GM04504 (cell line): ENCODE measurements at regions not wholly inside any gene's neighbourhood (a gene's known extent, or its start where the extent isn't known, plus 50 kb on each side); places are given as distances from the start of the nearest gene placed in this dataset.

Experiments used
- DNase-seq: peaks from one replicate; pipeline ENCODE4 v3.0.0-alpha.2; 2012; ENCODE audit warnings: low read depth

DNA sequence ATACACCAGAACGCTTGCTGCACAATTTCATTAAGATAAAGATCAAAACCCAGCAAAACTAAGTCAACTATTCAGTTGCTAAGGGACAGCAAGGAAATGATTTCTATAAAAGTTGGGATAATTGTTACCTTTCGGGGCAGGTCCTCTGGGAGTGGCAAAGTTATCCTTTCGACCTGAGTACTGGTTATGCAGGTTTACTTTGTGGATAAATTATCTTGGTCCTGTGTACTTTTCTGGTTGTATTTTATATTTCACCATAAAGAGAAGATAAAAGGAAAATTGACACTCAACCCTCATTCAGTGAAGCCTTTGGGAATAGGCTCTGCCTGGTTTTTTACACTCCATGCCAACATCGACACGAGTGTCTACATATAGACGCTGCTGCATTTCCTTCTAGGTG is 146.5 kb downstream of the SYK start:
- no peak for DNase-seq

DNA sequence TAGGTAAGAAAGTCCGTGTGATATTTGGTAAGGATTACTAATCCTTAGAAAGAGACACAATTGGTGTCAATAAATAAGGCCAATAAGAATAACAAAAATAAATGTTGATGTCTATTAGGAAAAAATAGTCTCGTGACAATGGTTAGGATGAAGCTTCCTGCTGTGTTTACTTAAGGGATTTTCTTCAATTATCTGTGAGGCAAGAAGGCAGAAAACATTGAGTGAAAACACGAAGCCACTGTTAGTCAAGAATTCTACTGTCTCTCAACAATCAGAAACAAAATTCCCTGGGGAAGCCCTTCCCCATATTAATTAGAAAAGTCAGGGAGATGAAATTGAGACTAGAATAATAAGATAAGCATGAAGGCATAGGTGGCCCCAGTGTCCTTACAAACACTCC is 149.0 kb downstream of the SYK start:
- no peak for DNase-seq

DNA sequence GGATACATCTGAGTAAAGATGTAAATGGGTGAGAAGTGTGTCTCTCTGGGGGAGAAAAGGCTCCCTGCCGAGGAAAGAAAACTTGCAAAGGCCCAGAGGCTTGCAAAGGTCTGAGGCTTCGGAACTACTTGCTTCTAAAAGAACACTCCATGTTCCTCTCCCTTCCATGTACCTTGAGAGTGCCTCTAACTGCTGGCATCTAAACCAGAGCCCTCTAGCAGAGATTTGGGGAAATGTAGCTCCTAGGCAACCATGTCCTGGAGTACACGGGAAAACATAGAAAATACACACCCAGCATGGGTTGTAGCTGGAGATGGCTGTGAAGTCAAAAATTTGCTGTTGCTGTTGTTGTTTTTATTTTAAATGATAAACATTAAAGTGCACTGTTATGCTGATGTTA is 151.6 kb downstream of the SYK start:
- no peak for DNase-seq

DNA sequence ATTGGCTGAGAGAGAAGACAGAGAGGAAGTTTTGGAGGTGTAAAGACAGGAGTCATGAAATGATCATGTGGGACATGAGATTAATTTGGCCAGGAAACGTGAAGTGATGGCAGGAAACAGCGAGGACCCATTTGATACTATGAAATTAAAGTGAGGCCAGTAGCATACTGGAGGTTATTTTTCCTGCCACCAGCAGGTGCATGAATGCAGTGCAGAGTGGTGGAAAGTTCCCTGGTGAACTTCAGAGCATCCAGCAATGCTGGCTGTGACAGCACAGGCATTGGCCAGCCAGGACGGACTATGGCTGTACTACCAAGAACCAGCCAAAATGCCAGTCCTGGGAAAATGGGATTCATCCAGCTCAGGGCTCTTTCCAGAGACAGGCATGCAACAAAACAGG is 152.2 kb downstream of the SYK start:
- no peak for DNase-seq

DNA sequence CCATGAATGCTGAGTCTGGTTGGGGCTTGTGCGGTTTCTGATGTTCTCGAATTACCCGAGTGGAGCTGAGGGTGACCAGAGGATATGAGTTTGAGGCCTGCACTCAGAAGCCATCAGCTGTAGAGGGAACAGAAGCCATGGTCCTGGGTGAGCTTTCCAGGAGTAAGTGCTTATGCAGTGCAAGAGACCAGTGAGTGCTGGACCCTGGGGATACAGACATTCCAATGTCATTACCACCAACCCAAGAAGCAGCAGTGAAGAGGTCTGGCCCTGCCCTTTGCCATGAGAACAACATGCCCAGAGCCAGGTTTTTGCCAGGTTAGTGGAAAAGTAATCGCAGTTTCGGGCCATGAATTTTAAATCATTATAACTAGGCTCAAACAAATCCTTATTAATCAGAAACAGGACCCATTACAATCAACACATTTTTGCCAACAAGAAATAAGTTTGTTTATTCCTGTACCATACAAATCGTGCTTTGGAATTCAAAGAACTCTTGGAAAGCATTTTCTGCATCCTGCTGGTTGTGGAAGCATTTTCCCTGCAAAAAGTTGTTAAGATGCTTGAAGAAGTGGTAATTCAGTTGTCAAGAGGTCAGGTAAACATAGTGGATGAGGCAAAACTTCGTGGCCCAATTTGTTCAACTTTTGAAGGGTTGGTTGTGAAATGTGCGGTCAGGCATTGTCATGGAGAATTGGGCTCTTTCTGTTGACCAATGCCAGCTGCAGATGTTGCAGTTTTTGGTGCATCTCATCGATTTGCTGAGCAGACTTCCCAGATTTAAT is 154.6 kb downstream of the SYK start:
- DNase-seq: no peak

DNA sequence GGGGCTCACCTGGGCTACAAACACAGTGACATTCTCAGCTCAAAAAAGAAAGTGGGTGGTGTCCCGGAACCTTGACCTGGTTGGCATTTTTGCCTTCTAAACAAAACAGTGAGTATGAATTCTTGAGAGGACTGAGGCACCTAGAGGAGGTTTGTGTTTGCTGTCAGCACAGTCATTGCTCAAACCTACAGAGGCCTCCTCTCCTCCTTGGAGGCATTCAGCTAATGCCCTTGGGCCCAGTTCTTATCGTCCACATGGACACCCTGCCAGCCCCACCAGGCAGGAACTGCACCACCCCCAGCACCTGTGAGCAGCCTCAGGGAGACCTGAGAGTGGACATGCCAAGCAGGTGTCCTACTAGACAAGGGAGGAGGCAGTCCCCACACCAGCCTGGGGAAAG is 156.7 kb downstream of the SYK start:
- no peak for DNase-seq

DNA sequence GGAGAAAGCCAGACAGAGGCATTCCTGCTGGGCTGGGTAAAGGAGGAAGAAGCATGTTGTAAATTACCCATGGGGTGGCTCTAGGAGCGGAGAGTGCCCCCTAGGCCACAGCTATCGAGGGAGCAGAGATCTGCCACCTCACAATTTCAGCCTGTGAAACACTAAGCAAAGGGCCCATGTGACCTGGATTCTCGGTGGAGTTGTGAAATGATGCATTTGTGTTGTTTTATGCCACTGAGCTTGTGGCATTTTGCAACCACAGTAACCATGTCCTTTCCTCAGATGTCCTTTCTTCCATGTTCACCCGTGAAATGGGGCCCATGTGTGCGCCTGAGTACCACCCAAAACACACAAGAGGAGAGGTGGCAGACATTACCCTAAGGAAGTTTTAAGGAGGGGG is 159.3 kb downstream of the SYK start:
- DNase-seq: no peak

DNA sequence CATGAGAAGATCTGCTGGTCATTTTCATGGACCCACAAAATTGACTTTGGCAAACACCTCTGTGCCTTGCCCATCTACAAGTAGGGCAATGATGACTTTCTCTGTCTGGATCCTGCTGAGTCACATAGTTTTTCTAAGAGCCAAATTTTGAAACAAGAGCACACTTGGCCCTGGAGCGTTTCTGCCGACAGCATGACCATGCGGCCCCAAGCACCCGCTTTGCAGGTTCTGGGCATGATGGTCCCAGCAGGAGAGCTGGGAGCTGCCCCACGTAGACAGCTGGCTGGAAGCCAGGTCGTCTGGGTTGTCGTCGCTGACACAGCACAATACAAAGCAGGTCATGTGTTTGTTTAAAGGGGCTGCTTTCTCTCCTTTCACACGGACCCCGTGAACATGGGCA is 159.8 kb downstream of the SYK start:
- no peak for DNase-seq

DNA sequence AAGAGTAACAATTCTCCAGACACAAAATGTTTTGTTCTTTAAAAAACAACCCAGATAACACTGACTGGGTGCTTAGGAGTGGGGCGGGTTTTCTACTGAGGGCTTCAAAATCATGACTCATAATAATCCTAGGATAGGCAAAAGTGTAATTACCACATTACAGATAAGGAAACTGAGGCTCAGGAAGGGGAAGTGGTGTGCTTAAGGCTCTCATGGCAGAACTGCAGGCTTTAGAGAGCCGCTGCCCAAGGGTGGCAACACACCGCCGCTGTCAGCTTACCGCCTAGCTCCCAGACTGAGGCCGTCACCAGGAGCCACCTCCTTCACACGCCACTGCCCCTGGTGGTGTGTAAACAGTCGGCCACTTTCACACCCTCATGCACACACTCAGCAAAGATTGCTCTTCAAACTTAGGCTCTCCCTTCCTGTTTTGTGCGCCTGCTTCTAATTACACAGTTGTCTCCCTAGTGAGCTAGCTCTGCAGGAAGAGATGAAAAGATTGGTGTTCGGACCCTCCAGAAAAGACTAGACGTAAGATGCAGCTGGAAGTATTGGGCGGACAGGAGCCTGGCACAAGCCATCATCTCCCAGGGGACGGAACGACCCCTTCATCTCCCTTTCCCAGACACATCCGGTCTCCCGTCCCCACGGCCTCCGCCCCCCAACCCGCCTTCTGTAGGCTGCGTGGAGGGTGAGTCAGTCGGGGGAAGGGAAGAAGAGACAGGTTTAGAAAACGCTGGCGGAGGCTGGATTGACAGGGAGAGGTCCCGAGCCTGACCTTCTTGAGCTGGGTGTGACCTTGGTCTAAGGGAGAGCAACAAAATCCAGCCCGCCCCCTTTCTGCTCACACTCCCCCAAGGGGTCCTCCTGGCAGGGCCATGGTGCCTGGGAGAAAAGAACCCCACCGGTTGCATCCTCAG is 162.7 kb downstream of the SYK start:
- no peak for DNase-seq

DNA sequence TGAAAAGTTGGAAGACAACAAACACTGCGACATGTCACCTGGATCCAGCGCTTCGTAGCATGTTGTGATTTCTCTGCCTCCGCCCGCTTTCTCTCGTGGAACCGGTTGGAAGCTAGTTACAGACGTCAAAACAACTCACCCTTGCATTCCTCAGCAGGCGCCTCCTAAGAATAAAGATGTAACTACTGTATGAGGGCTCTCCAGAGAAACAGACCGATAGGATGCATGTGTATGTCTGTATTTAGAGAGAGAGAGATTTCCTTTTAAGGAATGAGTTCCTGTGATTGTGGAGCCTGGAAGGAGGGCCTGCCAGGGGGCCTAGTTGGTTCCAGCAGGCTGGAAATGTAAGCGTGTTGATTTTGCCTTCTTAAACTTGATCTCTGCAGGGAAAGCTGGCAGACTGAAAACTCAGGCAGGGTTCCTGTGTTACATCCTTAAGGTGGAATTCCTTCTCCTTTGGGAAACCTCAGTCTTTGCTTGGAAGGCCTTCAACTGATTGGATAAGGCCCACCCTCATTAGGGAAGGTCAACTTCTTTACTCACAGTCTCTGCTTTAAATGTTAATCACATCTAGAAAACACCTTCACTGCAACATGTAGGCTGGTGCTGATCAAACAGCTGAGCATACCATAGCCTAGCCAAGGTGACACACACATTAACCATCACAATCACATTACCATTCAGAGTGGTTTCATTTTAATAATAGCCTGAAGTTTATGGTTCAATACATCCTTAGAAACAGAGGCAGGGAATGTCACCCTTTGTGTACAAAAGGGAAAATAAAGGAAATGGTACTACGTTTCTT is 163.8 kb downstream of the SYK start:
- DNase-seq: no peak

DNA sequence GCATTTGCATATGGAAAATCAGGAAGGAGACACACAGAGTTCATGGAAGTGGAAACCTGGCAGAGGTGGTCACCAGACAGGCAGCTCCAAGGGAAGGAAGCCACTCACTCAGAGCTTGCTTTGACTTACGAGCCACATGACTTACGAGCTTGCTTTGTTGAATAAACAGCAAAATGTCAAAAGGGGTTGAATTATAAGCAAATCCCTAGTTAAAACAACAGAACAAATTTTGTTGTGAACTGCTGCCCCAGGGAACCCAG is 164.3 kb downstream of the SYK start:
- no peak for DNase-seq

DNA sequence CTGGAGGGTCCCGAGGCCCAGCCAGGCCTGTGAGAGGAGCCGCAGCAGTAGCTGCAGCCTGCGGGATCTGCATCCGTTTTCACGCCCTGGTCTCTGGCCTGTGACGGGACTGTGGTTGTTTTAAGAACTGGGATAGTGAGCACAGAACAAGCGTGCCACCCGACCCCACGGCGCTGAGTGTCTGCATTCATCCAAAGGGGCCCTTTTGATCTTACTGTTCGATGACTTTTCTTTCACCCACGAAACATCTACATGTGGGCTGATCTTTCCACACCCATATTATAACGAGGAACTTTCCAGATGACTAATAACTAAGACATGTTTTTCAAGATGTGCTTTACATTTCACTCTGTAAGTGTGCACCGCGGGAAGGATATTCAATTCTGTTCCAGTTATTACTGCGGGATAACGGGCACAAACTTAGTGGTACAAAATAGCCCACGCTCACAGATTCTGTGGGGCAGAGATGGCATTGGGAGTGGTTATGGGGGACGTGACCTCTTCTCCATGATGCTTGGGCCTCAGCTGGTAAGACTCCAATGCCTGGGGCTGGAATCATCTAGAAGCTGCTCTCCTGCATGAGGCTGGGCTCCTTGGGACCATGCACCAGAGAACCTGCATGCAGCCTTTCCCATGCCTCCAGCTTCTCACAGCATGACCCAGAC is 165.0 kb downstream of the SYK start:
- no peak for DNase-seq

DNA sequence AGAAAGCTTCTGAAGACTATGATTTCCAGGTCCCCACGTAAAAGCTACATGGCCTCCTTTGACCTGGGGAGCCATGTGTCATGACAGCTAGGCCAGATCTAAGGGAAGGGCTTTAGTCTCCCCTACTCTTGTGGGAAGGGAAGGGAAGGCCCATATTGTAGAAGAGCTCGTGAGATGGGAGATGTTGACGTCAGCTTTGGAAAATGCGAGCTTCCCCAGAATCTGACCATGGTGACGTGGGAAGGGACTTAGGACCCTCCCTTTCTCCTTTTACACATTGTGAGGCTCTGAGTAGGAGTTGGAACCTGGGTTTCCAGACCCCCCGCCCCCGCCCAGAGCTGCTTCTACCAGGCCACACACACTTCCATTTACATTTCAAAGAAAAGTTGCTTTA is 165.5 kb downstream of the SYK start:
- no peak for DNase-seq

DNA sequence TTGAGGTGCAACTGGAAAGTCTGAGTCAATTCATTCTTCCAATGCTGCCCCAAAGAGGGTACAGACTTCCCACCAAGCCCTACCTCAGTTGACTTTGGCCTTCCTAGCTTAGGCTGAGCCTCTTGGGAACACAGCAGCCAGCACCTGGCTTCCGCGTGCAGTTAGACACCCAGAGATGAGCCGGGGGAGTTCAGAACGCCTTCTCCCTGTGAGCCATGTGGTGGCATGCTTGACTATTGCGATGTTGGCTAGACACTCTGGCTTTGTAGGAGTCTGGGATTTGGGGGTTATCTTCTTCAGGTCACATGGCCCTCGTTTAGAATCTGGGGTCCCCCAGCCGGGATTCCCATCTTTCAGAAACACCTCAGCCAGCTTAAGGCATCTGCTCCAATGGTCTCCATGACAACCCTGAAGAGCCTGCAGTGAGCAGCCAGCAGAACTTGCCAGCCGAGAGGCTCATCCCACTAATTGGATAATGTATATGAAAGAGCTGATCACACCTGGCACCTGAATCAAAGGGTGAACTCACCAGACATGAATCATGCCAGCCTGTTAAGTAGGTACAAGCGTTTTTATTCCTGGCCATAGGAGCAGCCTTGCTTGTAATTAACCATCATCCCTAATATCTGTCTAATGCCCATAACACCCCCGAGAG is 167.5 kb downstream of the SYK start:
- DNase-seq: no peak

DNA sequence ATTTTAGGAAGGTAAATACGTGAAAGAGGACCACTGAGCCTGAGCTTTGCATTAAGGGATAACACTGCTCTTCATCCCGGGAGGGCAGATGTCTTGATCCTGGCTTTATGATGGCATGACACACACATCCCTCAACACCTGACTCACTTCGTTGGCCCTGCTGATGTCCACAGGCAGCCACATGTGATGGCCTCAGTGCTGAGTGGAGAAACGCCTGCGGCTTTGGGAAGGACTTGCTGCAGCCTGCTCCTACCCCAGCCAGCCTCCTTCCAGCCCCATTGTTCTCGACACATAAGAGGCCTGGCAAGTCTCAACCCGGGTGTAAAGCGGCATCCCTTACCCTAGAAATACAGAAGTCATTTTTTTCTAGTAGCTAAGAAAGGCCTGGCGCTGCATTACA is 169.0 kb downstream of the SYK start:
- no peak for DNase-seq

DNA sequence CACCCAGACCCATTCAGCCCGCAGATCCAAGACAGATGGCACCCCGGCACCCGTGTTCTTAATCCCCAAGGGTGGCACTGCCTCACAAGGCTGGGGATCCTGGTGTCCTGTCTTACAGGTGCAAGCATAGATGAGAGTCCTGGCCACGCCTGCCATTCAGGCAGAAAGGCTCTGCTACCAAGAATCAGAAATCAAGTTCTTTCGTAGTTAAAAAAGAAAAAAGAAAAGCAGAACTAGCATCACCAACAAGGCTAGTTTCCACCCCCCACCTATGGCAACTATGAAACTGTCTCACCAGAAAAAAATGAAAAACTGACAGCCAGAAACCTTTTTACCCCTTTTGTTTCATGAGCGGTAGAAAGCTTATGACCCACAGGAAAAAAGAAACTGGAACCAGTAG is 170.4 kb downstream of the SYK start:
- no peak for DNase-seq

DNA sequence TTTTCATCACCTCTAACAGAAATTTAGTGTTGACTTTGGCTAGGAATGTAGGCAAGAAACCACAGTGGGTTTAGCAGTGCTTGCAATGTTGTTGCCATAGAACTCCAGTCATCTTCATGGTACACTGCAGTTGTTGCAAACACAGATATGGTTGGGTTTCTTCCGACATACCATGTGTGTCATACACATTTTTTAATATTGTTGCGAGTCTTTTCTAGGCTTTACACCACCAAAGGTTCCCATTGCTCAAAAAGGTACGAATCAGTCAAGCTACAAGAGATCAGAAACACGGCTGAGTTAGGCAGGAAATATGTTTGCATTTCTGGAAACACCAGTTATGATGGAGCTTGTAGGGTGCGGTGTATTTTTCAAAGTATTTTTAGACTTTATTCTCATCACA is 172.4 kb downstream of the SYK start:
- no peak for DNase-seq

DNA sequence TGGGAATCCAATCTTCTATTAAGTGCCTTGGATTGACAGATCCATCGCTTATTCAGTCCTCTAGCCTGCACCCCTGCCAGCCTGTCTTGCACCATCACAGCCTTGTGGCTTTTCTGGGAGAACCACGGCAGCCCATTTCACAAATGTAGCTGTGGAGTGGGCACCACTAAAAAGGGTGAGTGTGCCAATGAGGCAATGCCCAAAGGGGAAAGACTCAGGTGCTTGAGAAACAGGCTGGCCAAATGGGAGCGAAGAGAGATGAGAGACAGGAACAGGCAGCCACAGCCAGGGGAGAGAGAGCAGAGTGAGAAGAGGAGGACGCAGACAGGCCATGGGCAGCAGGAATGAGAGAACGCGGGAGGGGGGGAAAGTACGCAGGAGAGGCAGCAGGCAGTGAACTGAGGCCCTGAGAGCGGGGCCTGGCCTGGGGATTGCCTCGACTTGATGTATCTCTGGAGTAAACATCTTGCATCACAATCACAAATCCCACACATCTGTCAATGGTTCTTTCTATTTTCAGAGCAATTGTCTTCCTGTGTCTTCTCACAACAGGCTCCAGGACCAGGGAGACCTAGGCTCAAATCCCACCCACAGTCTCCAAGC is 173.1 kb downstream of the SYK start:
- DNase-seq: no peak

DNA sequence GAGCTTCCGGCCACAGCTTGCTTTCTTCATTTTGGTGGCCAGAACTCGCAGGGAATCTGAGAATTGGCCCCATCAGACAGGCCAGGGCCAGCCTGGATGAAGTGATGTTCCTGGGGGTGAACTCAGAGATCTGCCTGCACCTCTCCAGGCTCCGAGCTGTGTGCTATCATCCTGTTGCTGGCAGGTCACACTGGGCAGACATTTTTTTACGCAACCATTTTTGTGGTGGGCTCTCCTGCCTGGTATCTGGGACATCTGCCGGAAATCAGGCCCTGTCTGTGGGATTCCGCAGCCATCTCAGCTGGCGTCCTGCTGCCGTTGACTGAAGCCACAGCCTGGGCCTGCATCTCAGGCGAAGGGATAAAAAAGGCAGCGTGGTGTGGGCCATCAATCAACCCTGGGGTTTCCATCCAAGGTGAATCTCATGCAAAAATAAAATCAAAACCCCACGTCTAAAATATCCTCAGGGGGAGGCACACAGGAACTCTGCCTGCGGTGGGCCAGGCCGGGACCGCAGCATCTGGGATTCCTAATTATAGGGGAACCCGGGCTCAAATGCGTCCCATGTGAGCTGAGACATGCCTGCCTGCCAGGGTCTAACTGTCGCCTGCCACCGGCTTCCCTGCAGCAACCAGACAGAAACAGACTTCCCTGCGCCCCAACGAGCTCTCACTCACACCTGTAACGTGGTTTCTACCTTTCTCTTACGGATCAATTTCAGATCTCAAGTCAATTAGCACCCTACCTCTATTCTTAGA is 174.3 kb downstream of the SYK start:
- no peak for DNase-seq

DNA sequence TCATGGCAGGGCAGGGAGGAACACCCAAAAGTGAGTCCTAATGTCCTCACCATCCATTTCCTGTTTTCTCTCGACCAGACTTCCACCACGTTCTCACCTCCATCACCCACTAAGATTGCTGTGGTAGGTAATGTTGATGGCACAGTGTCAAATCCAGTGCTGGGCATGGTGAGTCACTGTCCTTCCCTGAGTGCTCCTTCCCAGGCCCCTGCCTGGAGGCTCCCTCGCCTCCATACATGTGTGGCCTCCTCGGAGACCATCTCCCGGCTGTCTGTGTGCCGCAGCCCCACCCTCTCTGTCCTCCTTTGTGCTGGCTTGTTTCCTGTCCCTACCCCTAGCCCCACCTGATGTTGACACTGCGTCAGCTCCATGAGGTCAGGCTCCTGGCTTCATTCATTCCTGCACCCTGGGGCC is 177.5 kb downstream of the SYK start:
- DNase-seq: no peak

DNA sequence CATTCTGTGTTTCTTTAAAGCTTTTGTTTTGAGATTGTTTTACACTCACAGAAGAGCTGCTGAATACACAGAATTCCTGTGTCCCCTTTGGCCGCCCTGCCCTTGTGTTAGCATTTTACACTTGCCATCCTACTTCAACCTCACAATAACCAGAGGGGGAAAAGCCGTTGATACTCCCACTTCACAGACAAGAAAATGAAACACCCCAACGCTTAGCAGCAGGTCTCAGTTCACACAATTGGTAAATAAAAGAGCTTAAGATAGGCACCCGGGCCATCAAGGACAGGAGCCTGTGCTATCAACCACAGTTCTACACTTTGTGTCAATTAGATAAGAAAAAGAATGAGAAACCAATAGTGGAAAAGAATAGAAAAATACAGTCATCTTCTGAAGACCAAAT is 178.0 kb downstream of the SYK start:
- DNase-seq: no peak
